Astrocyte of the hippocampus (primary cell): ENCODE measurements at regions not wholly inside any gene's neighbourhood (a gene's known extent, or its start where the extent isn't known, plus 50 kb on each side); places are given as distances from the start of the nearest gene placed in this dataset.

Source experiments
- DNase-seq: peaks from one replicate; pipeline ENCODE4 v3.0.0; 2011; ENCODE audit warnings: low read depth, low spot score

GRCh38 chr3:43866529-43867353, 176.0 kb downstream of the ABHD5 start:
- peak; percentile 77 for DNase-seq

- peak; percentile 54 for DNase-seq
Observed at GRCh38 chr3:43867436-43868072, 176.8 kb downstream of the ABHD5 start.

- DNase-seq, result no peak
Observed at GRCh38 chr3:43869491-43869890, 178.8 kb downstream of the ABHD5 start.

GRCh38 chr3:43870120-43870519, 179.4 kb downstream of the ABHD5 start:
- peak; percentile 90 for DNase-seq

GRCh38 chr3:43870844-43871626, 180.3 kb downstream of the ABHD5 start:
- no peak for DNase-seq

GRCh38 chr3:43871627-43872245, 181.0 kb downstream of the ABHD5 start:
- no peak for DNase-seq

GRCh38 chr3:43872301-43872700, 181.6 kb downstream of the ABHD5 start:
- DNase-seq, result peak; percentile 71

GRCh38 chr3:43872901-43873300, 182.2 kb downstream of the ABHD5 start:
- DNase-seq, result no peak

GRCh38 chr3:43873723-43874122, 183.0 kb downstream of the ABHD5 start:
- no peak for DNase-seq

GRCh38 chr3:43874290-43874689, 183.6 kb downstream of the ABHD5 start:
- no peak for DNase-seq

GRCh38 chr3:43874731-43875130, 184.0 kb downstream of the ABHD5 start:
- no peak for DNase-seq

- DNase-seq, result no peak
Observed at GRCh38 chr3:43876648-43877047, 185.9 kb downstream of the ABHD5 start.

- DNase-seq, result no peak
Observed at GRCh38 chr3:43879166-43879565, 188.4 kb downstream of the ABHD5 start.

GRCh38 chr3:43882976-43883680, 192.4 kb downstream of the ABHD5 start:
- no peak for DNase-seq

- DNase-seq, result peak; percentile 58
Observed at GRCh38 chr3:43883729-43884396, 193.1 kb downstream of the ABHD5 start.

- DNase-seq, result no peak
Observed at GRCh38 chr3:43884581-43884980, 193.8 kb downstream of the ABHD5 start.

- no peak for DNase-seq
Observed at GRCh38 chr3:43885908-43886618, 195.3 kb downstream of the ABHD5 start.

GRCh38 chr3:43892061-43892460, 201.3 kb downstream of the ABHD5 start:
- DNase-seq, result no peak

- DNase-seq, result no peak
Observed at GRCh38 chr3:43892526-43892925, 201.8 kb downstream of the ABHD5 start.

- peak; percentile 45 for DNase-seq
Observed at GRCh38 chr3:43893727-43894126, 203.0 kb downstream of the ABHD5 start.
